ENCODE measurements at regions not wholly inside any gene's neighbourhood (a gene's known extent, or its start where the extent isn't known, plus 50 kb on each side); places are given as distances from the start of the nearest gene placed in this dataset.

DNA sequence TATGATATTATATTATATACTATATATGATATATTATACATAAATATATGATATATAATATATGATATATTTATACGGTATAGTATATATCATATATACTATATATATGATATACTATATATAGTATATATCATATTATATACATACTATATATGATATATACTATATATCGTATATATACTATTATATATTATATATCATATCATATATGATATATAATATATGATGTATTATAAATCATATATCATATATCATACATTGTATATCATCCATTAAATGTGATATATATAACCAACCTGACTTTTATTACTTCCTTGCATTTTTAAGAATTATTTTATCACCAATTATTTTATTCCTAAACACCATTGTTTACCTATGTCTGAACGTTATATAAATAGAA lies 146.6 kb upstream of the PRSS16 start:
- FAIRE-seq: no peak
- H4K20me1 ChIP-seq (ENCODE audit: control insufficient read depth, extremely low read depth, insufficient read depth, low read length): no peaks in the 10 kb centered on the region
- DNase-seq (ENCODE audit: low read depth, low spot score): no peak
- H3K36me3 ChIP-seq (ENCODE audit: control insufficient read depth in 2 of 2, extremely low read depth in 1 of 2, insufficient read depth in 2 of 2, low read length in 2 of 2): no peaks in the 10 kb centered on the region
- H2AFZ ChIP-seq (ENCODE audit: control insufficient read depth, low read length): no peak overlapping the region
- H3K9ac ChIP-seq (ENCODE audit: control insufficient read depth, extremely low read depth, insufficient read depth, low read length): no peak overlapping the region
- peaks cover 6% of the 10 kb centered on the region for H3K4me1 ChIP-seq (ENCODE audit: control insufficient read depth, extremely low read depth, insufficient read depth, low read length)
- H3K27ac ChIP-seq (ENCODE audit: control insufficient read depth, insufficient read depth, low read length): no peak overlapping the region
- H3K4me2 ChIP-seq (ENCODE audit: control insufficient read depth, extremely low read depth, insufficient read depth, low read depth, low read length): no peak overlapping the region
- no peaks in the 10 kb centered on the region for H3K9me1 ChIP-seq (ENCODE audit: control insufficient read depth, extremely low read depth, insufficient read depth, low read length)
- no peaks in the 10 kb centered on the region for H3K27me3 ChIP-seq (ENCODE audit: control insufficient read depth, extremely low read depth, insufficient read depth, low read length)
- TF ChIP-seq, protein P1, sequence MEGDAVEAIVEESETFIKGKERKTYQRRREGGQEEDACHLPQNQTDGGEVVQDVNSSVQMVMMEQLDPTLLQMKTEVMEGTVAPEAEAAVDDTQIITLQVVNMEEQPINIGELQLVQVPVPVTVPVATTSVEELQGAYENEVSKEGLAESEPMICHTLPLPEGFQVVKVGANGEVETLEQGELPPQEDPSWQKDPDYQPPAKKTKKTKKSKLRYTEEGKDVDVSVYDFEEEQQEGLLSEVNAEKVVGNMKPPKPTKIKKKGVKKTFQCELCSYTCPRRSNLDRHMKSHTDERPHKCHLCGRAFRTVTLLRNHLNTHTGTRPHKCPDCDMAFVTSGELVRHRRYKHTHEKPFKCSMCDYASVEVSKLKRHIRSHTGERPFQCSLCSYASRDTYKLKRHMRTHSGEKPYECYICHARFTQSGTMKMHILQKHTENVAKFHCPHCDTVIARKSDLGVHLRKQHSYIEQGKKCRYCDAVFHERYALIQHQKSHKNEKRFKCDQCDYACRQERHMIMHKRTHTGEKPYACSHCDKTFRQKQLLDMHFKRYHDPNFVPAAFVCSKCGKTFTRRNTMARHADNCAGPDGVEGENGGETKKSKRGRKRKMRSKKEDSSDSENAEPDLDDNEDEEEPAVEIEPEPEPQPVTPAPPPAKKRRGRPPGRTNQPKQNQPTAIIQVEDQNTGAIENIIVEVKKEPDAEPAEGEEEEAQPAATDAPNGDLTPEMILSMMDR (optimal IDR thresholded peaks at IDR 0.05 in 1 of 3, IDR thresholded peaks at IDR 0.05 in 1 of 3, conservative IDR thresholded peaks at IDR 0.05 in 1 of 3; ENCODE audit: extremely low read depth in 1 of 3, insufficient read depth in 2 of 3, low read length in 3 of 3): no peak
- no peak for TF ChIP-seq EZH2 (IDR thresholded peaks at IDR 0.05; ENCODE audit: low read length)
- H3K9me3 ChIP-seq (ENCODE audit: control insufficient read depth, low read depth, low read length): no peaks in the 10 kb centered on the region
- dilution Hi-C loops (cut with MboI; ENCODE audit: extremely low pct_ligation_motif_present, low sequenced_read_pairs): no loop called here
- no peak overlapping the region for H3K4me3 ChIP-seq (ENCODE audit: control insufficient read depth in 2 of 3, extremely low read depth in 1 of 3, insufficient read depth in 2 of 3, low read depth in 1 of 3, low read length in 3 of 3)
- H3K79me2 ChIP-seq (ENCODE audit: control insufficient read depth, insufficient read depth, low read length): no peaks in the 10 kb centered on the region

- H3K9me1 ChIP-seq (ENCODE audit: control insufficient read depth, extremely low read depth, insufficient read depth, low read length): no peaks in the 10 kb centered on the region
- H3K27ac ChIP-seq (ENCODE audit: control insufficient read depth, insufficient read depth, low read length): no peak overlapping the region
- H3K4me2 ChIP-seq (ENCODE audit: control insufficient read depth, extremely low read depth, insufficient read depth, low read depth, low read length): no peak overlapping the region
- no peaks in the 10 kb centered on the region for H3K36me3 ChIP-seq (ENCODE audit: control insufficient read depth in 2 of 2, extremely low read depth in 1 of 2, insufficient read depth in 2 of 2, low read length in 2 of 2)
- no peaks in the 10 kb centered on the region for H3K79me2 ChIP-seq (ENCODE audit: control insufficient read depth, insufficient read depth, low read length)
- H3K9ac ChIP-seq (ENCODE audit: control insufficient read depth, extremely low read depth, insufficient read depth, low read length): no peak overlapping the region
- dilution Hi-C loops (cut with MboI; ENCODE audit: extremely low pct_ligation_motif_present, low sequenced_read_pairs): no loop called here
- FAIRE-seq (no peak), DNase-seq (ENCODE audit: low read depth, low spot score) (no peak)
- H3K27me3 ChIP-seq (ENCODE audit: control insufficient read depth, extremely low read depth, insufficient read depth, low read length): no peaks in the 10 kb centered on the region
- no peaks in the 10 kb centered on the region for H4K20me1 ChIP-seq (ENCODE audit: control insufficient read depth, extremely low read depth, insufficient read depth, low read length)
- H3K9me3 ChIP-seq (ENCODE audit: control insufficient read depth, low read depth, low read length): no peaks in the 10 kb centered on the region
- no peak overlapping the region for H2AFZ ChIP-seq (ENCODE audit: control insufficient read depth, low read length)
- no peak overlapping the region for H3K4me3 ChIP-seq (ENCODE audit: control insufficient read depth in 2 of 3, extremely low read depth in 1 of 3, insufficient read depth in 2 of 3, low read depth in 1 of 3, low read length in 3 of 3)
- TF ChIP-seq, protein P1 (optimal IDR thresholded peaks at IDR 0.05 in 1 of 3, IDR thresholded peaks at IDR 0.05 in 1 of 3, conservative IDR thresholded peaks at IDR 0.05 in 1 of 3; ENCODE audit: extremely low read depth in 1 of 3, insufficient read depth in 2 of 3, low read length in 3 of 3): no peak
- TF ChIP-seq EZH2 (IDR thresholded peaks at IDR 0.05; ENCODE audit: low read length): no peak
- no peaks in the 10 kb centered on the region for H3K4me1 ChIP-seq (ENCODE audit: control insufficient read depth, extremely low read depth, insufficient read depth, low read length)
Measured at GRCh38 chr6:27101824-27102223, 145.7 kb upstream of the PRSS16 start.
